IMR-90 (cell line): ENCODE measurements at regions not wholly inside any gene's neighbourhood (a gene's known extent, or its start where the extent isn't known, plus 50 kb on each side); places are given as distances from the start of the nearest gene placed in this dataset.

ENCODE experiments used
- CEBPB ChIP-seq: IDR thresholded peaks from 2 replicates; pipeline ENCODE4 v1.6.1; 2012; ENCODE audit warnings: low read depth, low read length, improper control_type of control experiment
- CHD1 ChIP-seq: IDR thresholded peaks from 2 replicates; pipeline ENCODE4 v1.6.1; 2012; ENCODE audit warnings: low read depth, low read length, improper control_type of control experiment
- FOS ChIP-seq: fragments of 150-350 bp; IDR thresholded peaks from 2 replicates; pipeline ENCODE4 v1.6.1; 2016; ENCODE audit warnings: low read depth, low read length
- MXI1 ChIP-seq: IDR thresholded peaks from 2 replicates; pipeline ENCODE4 v1.6.1; 2012; ENCODE audit warnings: low read depth, mild to moderate bottlenecking, low read length, moderate library complexity, borderline replicate concordance
- NFE2L2 ChIP-seq: fragments of 150-350 bp; IDR thresholded peaks from 2 replicates; pipeline ENCODE4 v1.6.1; 2016; ENCODE audit warnings: low read depth, mild to moderate bottlenecking, low read length
- POLR2A ChIP-seq: IDR thresholded peaks from 2 replicates; pipeline ENCODE4 v1.6.1; 2012; ENCODE audit warnings: mild to moderate bottlenecking, low read depth, low read length
- RFX5 ChIP-seq: IDR thresholded peaks from 2 replicates; pipeline ENCODE4 v1.8.0; 2012; ENCODE audit warnings: low read depth, mild to moderate bottlenecking, low read length, moderate library complexity
- SMC3 ChIP-seq: fragments of 150-350 bp; IDR thresholded peaks from 2 replicates; pipeline ENCODE4 v1.6.1; 2016; ENCODE audit warnings: low read depth, mild to moderate bottlenecking, antibody characterized with exemption, low read length, moderate library complexity
- TF ChIP-seq, protein P1 (sequence below): conservative IDR thresholded peaks from 2 replicates; pipeline ENCODE4 v1.5.1; 2012; ENCODE audit warnings: mild to moderate bottlenecking, low read depth, low read length, improper control_type of control experiment
- TF ChIP-seq, protein P2 (sequence below): fragments of 150-350 bp; IDR thresholded peaks from 2 replicates; pipeline ENCODE4 v1.6.1; 2016; ENCODE audit warnings: low read depth, mild to moderate bottlenecking, low read length, moderate library complexity, borderline replicate concordance
- TF ChIP-seq, protein P3 (sequence below): fragments of 150-350 bp; IDR thresholded peaks from 2 replicates; pipeline ENCODE4 v1.6.1; 2017; ENCODE audit warnings: mild to moderate bottlenecking, antibody characterized with exemption, low read length, low read depth

DNA sequence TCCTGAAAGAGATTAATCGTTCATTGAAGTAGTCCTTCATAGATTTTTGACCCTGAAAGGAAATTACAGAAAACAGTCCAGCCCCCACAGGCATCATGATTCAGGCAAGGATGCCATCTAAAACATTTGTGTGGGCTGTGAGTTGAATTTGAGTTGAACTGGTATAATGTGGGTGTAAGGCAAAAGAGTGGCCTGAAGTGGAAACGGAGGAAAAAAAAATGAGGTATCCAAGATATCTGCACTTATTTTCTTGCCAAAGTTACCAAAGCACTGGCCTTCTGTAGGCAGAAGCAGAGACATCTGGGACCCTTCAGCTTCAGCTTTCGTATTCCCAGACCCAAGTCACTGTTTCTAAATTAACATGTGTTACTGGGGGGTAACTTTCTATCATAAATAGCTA, 105.1 kb upstream of the DIO2 start:
- TF ChIP-seq, protein P1, sequence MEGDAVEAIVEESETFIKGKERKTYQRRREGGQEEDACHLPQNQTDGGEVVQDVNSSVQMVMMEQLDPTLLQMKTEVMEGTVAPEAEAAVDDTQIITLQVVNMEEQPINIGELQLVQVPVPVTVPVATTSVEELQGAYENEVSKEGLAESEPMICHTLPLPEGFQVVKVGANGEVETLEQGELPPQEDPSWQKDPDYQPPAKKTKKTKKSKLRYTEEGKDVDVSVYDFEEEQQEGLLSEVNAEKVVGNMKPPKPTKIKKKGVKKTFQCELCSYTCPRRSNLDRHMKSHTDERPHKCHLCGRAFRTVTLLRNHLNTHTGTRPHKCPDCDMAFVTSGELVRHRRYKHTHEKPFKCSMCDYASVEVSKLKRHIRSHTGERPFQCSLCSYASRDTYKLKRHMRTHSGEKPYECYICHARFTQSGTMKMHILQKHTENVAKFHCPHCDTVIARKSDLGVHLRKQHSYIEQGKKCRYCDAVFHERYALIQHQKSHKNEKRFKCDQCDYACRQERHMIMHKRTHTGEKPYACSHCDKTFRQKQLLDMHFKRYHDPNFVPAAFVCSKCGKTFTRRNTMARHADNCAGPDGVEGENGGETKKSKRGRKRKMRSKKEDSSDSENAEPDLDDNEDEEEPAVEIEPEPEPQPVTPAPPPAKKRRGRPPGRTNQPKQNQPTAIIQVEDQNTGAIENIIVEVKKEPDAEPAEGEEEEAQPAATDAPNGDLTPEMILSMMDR, result no peak
- no peak for TF ChIP-seq POLR2A
- no peak for TF ChIP-seq MXI1
- TF ChIP-seq FOS, result no peak
- TF ChIP-seq, protein P2, sequence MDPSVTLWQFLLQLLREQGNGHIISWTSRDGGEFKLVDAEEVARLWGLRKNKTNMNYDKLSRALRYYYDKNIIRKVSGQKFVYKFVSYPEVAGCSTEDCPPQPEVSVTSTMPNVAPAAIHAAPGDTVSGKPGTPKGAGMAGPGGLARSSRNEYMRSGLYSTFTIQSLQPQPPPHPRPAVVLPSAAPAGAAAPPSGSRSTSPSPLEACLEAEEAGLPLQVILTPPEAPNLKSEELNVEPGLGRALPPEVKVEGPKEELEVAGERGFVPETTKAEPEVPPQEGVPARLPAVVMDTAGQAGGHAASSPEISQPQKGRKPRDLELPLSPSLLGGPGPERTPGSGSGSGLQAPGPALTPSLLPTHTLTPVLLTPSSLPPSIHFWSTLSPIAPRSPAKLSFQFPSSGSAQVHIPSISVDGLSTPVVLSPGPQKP, result no peak
- TF ChIP-seq, protein P3, sequence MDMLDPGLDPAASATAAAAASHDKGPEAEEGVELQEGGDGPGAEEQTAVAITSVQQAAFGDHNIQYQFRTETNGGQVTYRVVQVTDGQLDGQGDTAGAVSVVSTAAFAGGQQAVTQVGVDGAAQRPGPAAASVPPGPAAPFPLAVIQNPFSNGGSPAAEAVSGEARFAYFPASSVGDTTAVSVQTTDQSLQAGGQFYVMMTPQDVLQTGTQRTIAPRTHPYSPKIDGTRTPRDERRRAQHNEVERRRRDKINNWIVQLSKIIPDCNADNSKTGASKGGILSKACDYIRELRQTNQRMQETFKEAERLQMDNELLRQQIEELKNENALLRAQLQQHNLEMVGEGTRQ, result no peak
- TF ChIP-seq NFE2L2, result no peak
- no peak for TF ChIP-seq CEBPB
- TF ChIP-seq CHD1, result no peak
- TF ChIP-seq SMC3, result no peak
- TF ChIP-seq RFX5, result no peak
